SK-N-SH (cell line): ENCODE measurements at regions not wholly inside any gene's neighbourhood (a gene's known extent, or its start where the extent isn't known, plus 50 kb on each side); places are given as distances from the start of the nearest gene placed in this dataset.

ENCODE experiments used
- CTCF ChIA-PET: fragments of 300-600, 350-600 bp; formaldehyde crosslinking; extraction: SDS; loops from one replicate; lab custom pipeline; 2021; lab: Yijun Ruan, JAX
- POLR2A ChIA-PET: fragments of 350-600 bp; sonication (Branson Sonifier 250); formaldehyde crosslinking; extraction: SDS; loops from one replicate; lab custom pipeline; 2020; ENCODE audit warnings: antibody characterized with exemption, inconsistent platforms; lab: Yijun Ruan, JAX
- DNase-seq: peaks from one replicate; pipeline ENCODE4 v3.0.0; 2012
- H2AFZ ChIP-seq: fragments of 200-600 bp; sonication (generic); 2 replicates; pipeline ENCODE4 v1.8.1; 2016; ENCODE audit warnings: antibody characterized with exemption, mild to moderate bottlenecking, low read depth
- H3F3A ChIP-seq: fragments of 200-600 bp; sonication (generic); replicated peaks from 2 replicates; pipeline ENCODE3; 2016; ENCODE audit warnings: antibody characterized with exemption, mild to moderate bottlenecking; ENCODE audit not compliant: insufficient read depth
- H3K27ac ChIP-seq, 2 experiments: fragments of 200-500 bp in 1 of 2; fragments of 200-600 bp in 1 of 2; sonication (Bioruptor generic) in 1 of 2; sonication (generic), shearing (Covaris generic) in 1 of 2; 2 replicates each; pipeline versions ENCODE4 v1.5.1 to v1.6.1; 2014 to 2016; ENCODE audit warnings: low read depth in 2 of 2, inconsistent platforms in 1 of 2, low read length in 1 of 2, mild to moderate bottlenecking in 1 of 2, mixed read lengths in 1 of 2
- H3K27me3 ChIP-seq: fragments of 200-600 bp; sonication (generic), shearing (Covaris generic); 2 replicates; pipeline ENCODE4 v1.6.1; 2016; ENCODE audit warnings: mixed run types; ENCODE audit not compliant: insufficient read depth
- H3K36me3 ChIP-seq, 2 experiments: fragments of 200-500 bp in 1 of 2; fragments of 200-600 bp in 1 of 2; sonication (Bioruptor generic) in 1 of 2; sonication (generic) in 1 of 2; replicated peaks in 1 of 2; 2 replicates each; pipeline versions ENCODE3 to v1.5.1; 2014 to 2016; ENCODE audit warnings: low read length in 1 of 2, mild to moderate bottlenecking in 1 of 2; ENCODE audit not compliant: insufficient read depth in 2 of 2, control insufficient read depth in 1 of 2
- H3K4me1 ChIP-seq, 2 experiments: fragments of 200-500 bp in 1 of 2; fragments of 200-600 bp in 1 of 2; sonication (Bioruptor generic) in 1 of 2; sonication (generic), shearing (Covaris generic) in 1 of 2; 2 replicates each; pipeline versions ENCODE4 v1.5.1 to v1.6.1; 2014 to 2016; ENCODE audit warnings: low read depth in 1 of 2, low read length in 1 of 2, mixed run types in 1 of 2; ENCODE audit not compliant: insufficient read depth in 2 of 2, control insufficient read depth in 1 of 2
- H3K4me2 ChIP-seq: fragments of 200-600 bp; sonication (generic), shearing (Covaris generic); 2 replicates; pipeline ENCODE4 v1.6.1; 2017; ENCODE audit warnings: mixed run types
- H3K4me3 ChIP-seq, 2 experiments: fragments of 200-500 bp in 1 of 2; fragments of 200-600 bp in 1 of 2; sonication (Bioruptor generic) in 1 of 2; sonication (generic), shearing (Covaris generic) in 1 of 2; 2 replicates each; pipeline versions ENCODE4 v1.5.1 to v1.8.1; 2014 to 2016; ENCODE audit warnings: low read depth in 2 of 2, inconsistent platforms in 1 of 2, low read length in 1 of 2, mild to moderate bottlenecking in 1 of 2, mixed read lengths in 1 of 2, moderate library complexity in 1 of 2
- H3K79me2 ChIP-seq: fragments of 200-600 bp; sonication (generic); 2 replicates; pipeline ENCODE4 v1.8.1; 2017; ENCODE audit warnings: mild to moderate bottlenecking; ENCODE audit not compliant: insufficient read depth
- H3K9ac ChIP-seq: fragments of 200-600 bp; sonication (generic); 2 replicates; pipeline ENCODE4 v1.6.1; 2017; ENCODE audit warnings: mixed run types
- H3K9me2 ChIP-seq: fragments of 200-600 bp; sonication (generic); 2 replicates; pipeline ENCODE4 v1.6.1; 2017; ENCODE audit warnings: mixed run types
- H3K9me3 ChIP-seq: fragments of 200-600 bp; sonication (generic); 2 replicates; pipeline ENCODE4 v1.6.1; 2017; ENCODE audit warnings: mixed run types, mild to moderate bottlenecking, moderate library complexity
- H4K20me1 ChIP-seq: fragments of 200-600 bp; sonication (generic); 2 replicates; pipeline ENCODE4 v1.6.1; 2017; ENCODE audit warnings: mild to moderate bottlenecking, mixed run types; ENCODE audit not compliant: insufficient read depth
- CTCF ChIP-seq: fragments of 200-600 bp; sonication (generic); IDR thresholded peaks from 2 replicates; pipeline ENCODE4 v1.6.1; 2017; ENCODE audit warnings: antibody characterized with exemption, mild to moderate bottlenecking, moderate library complexity
- EP300 ChIP-seq, 2 experiments: IDR thresholded peaks; 2 replicates each; pipeline versions ENCODE4 v1.4.0 to v1.6.1; 2012; ENCODE audit warnings: borderline replicate concordance in 1 of 2, low read depth in 1 of 2, low read length in 1 of 2
- EZH2phosphoT487 ChIP-seq: fragments of 200-600 bp; sonication (generic); IDR thresholded peaks from 2 replicates; pipeline ENCODE4 v1.6.1; 2017; ENCODE audit warnings: low read depth, mixed run types, mild to moderate bottlenecking, antibody characterized with exemption, moderate library complexity, borderline replicate concordance
- FOSL2 ChIP-seq: IDR thresholded peaks from 2 replicates; pipeline ENCODE4 v1.4.0; 2012; ENCODE audit warnings: low read depth, mild to moderate bottlenecking, moderate library complexity, borderline replicate concordance
- FOXJ3 ChIP-seq: sonication (generic); formaldehyde crosslinking; IDR thresholded peaks from 2 replicates; pipeline ENCODE4 v1.5.1; 2020; ENCODE audit warnings: mild to moderate bottlenecking, missing genetic modification reagents
- MEF2A ChIP-seq: IDR thresholded peaks from 2 replicates; pipeline ENCODE4 v1.4.0; 2012; ENCODE audit warnings: low read depth, borderline replicate concordance
- MXI1 ChIP-seq: IDR thresholded peaks from 2 replicates; pipeline ENCODE4 v1.6.1; 2012; ENCODE audit warnings: mild to moderate bottlenecking, low read depth, low read length, improper control_type of control experiment
- NFIC ChIP-seq: IDR thresholded peaks from 2 replicates; pipeline ENCODE4 v1.4.0; 2012; ENCODE audit warnings: borderline replicate concordance
- NRF1 ChIP-seq: IDR thresholded peaks from 2 replicates; pipeline ENCODE4 v1.6.1; 2012; ENCODE audit warnings: low read depth, mild to moderate bottlenecking, low read length
- PBX3 ChIP-seq: IDR thresholded peaks from 2 replicates; pipeline ENCODE4; 2012
- POLR2AphosphoS5 ChIP-seq: IDR thresholded peaks from 2 replicates; pipeline ENCODE4 v1.6.1; 2012; ENCODE audit warnings: low read depth, low read length
- RCOR1 ChIP-seq: fragments of 150-350 bp; IDR thresholded peaks from 2 replicates; pipeline ENCODE4 v1.6.1; 2017; ENCODE audit warnings: antibody characterized with exemption, low read length
- TCF12 ChIP-seq: IDR thresholded peaks from 2 replicates; pipeline ENCODE4 v1.4.0; 2012
- YY1 ChIP-seq: IDR thresholded peaks from 2 replicates; pipeline ENCODE4 v1.4.0; 2012; ENCODE audit warnings: low read depth, mild to moderate bottlenecking
- WGBS: methylation state at CpG from one replicate; pipeline ENCODE4 v1.1.6; 2017; ENCODE audit warnings: low lambda C conversion rate; 5-methylcytosine and 5-hydroxymethylcytosine counted together
- TF ChIP-seq, protein P1 (sequence below): IDR thresholded peaks from 2 replicates; pipeline ENCODE4 v1.4.0; 2012; ENCODE audit warnings: low read depth
- TF ChIP-seq, protein P2 (sequence below): fragments of 150-350 bp; IDR thresholded peaks from 2 replicates; pipeline ENCODE4 v1.6.1; 2017; ENCODE audit warnings: antibody characterized with exemption, low read length, low read depth, borderline replicate concordance

GRCh38 chr3:82467051-82467450, 705.6 kb upstream of the GBE1 start:
- H3K4me2 ChIP-seq: no peak overlapping the region
- TF ChIP-seq CTCF: no peak
- no peak for TF ChIP-seq NRF1
- TF ChIP-seq FOXJ3 (CRISPR knock-in tag): no peak
- no peak for TF ChIP-seq MEF2A
- TF ChIP-seq TCF12: no peak
- no peak for TF ChIP-seq YY1
- TF ChIP-seq FOSL2: no peak
- TF ChIP-seq, protein P1, sequence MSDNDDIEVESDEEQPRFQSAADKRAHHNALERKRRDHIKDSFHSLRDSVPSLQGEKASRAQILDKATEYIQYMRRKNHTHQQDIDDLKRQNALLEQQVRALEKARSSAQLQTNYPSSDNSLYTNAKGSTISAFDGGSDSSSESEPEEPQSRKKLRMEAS: no peak
- TF ChIP-seq PBX3: no peak
- no peak for TF ChIP-seq MXI1
- TF ChIP-seq, protein P2, sequence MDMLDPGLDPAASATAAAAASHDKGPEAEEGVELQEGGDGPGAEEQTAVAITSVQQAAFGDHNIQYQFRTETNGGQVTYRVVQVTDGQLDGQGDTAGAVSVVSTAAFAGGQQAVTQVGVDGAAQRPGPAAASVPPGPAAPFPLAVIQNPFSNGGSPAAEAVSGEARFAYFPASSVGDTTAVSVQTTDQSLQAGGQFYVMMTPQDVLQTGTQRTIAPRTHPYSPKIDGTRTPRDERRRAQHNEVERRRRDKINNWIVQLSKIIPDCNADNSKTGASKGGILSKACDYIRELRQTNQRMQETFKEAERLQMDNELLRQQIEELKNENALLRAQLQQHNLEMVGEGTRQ: no peak
- no peak for TF ChIP-seq POLR2AphosphoS5
- no peak for TF ChIP-seq NFIC
- TF ChIP-seq EZH2phosphoT487: no peak
- TF ChIP-seq, all 33 proteins: peak for 0
- ChIA-PET POLR2A (no interaction called here), CTCF (no interaction called here)
- Histone ChIP-seq H3F3A (no peaks in the 10 kb centered on the region), H3K79me2 (no peaks in the 10 kb centered on the region), H3K9me3 (no peaks in the 10 kb centered on the region), H4K20me1 (no peaks in the 10 kb centered on the region), H3K9ac (no peak overlapping the region), H3K9me2 (no peaks in the 10 kb centered on the region), H3K4me3 (no peak overlapping the region), H3K27me3 (no peaks in the 10 kb centered on the region), H3K27ac (no peak overlapping the region), H3K36me3 (no peaks in the 10 kb centered on the region), H3K4me1 (no peaks in the 10 kb centered on the region), H2AFZ (no peak overlapping the region)
- DNase-seq: no peak
- WGBS: 59% methylated on average over 1 of the region's 1 CpG

DNA sequence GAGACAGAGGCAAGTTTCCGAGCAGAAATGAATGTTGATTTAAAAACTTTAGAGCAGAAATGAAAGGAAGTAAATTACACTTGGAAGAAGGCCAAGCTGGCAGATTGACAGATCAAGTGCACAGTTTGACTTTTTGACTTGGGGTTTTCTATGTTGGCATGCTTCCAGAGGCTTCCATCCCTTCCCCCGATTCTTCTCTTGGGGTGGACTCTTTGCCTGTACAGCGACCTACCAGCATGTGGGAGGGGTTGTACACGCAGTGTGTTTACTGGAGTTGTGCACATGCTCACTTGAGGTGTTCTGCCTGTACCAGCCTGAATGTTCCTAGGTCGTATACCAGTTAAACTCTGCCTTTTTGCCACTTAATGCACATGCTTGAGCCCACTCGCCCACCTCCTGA, 701.5 kb upstream of the GBE1 start:
- H4K20me1 ChIP-seq: no peaks in the 10 kb centered on the region
- 2% methylated on average over 6 of the region's 6 CpGs for WGBS
- CTCF ChIA-PET: interaction anchor here (0.6 kb wide), 1 partner anchor 292 kb away, joined by 4 read pairs; no protein-coding TSS in a partner anchor
- DNase-seq: no peak
- no peak overlapping the region for H3K4me3 ChIP-seq
- H3K79me2 ChIP-seq: no peaks in the 10 kb centered on the region
- H3K9ac ChIP-seq: no peak overlapping the region
- 0 out of 2 replicates have a peak, but pooled peaks cover 9% of the 10 kb centered on the region for H3K27me3 ChIP-seq
- TF ChIP-seq EP300 (IDR thresholded peaks at IDR 0.05; ENCODE audit: borderline replicate concordance in 1 of 2, low read depth in 1 of 2, low read length in 1 of 2) (no peak), MXI1 (no peak), PBX3 (no peak), RCOR1 (no peak)
- TF ChIP-seq, protein P2: no peak
- TF ChIP-seq, all 33 proteins: peak for 0
- POLR2A ChIA-PET: no interaction called here
- H3K4me2 ChIP-seq: no peak overlapping the region
- H3K9me2 ChIP-seq: no peaks in the 10 kb centered on the region
- no peaks in the 10 kb centered on the region for H3K4me1 ChIP-seq
- H3K9me3 ChIP-seq: no peaks in the 10 kb centered on the region
- no peaks in the 10 kb centered on the region for H3F3A ChIP-seq
- H3K36me3 ChIP-seq: no peaks in the 10 kb centered on the region
- no peak overlapping the region for H3K27ac ChIP-seq
- H2AFZ ChIP-seq: no peak overlapping the region
